ENCODE measurements at regions not wholly inside any gene's neighbourhood (a gene's known extent, or its start where the extent isn't known, plus 50 kb on each side); places are given as distances from the start of the nearest gene placed in this dataset.
"Not testable (repeated sequence)": the region's sequence is repeated elsewhere in the genome, so short reads cannot be mapped to it uniquely, and the experiment has no call there.

GRCh38 chr2:2726163-2726562, 395.1 kb upstream of the MYT1L start:
- Mint-ChIP-seq H3K4me1 (ENCODE audit: low read depth) (no peaks in the 10 kb centered on the region), H3K27me3 (ENCODE audit: low read depth) (no peaks in the 10 kb centered on the region), H3K27ac (ENCODE audit: unreplicated experiment) (no peak overlapping the region), H3K9me3 (ENCODE audit: low read depth) (no peaks in the 10 kb centered on the region), H3K36me3 (ENCODE audit: low read depth) (no peaks in the 10 kb centered on the region), H3K4me3 (ENCODE audit: unreplicated experiment) (no peak overlapping the region)
- no peak for DNase-seq (ENCODE audit: low spot score)
- TF ChIP-seq CTCF (IDR thresholded peaks at IDR 0.05) = no peak

- Mint-ChIP-seq H3K27ac (ENCODE audit: unreplicated experiment) (no peak overlapping the region), H3K4me1 (ENCODE audit: low read depth) (no peaks in the 10 kb centered on the region), H3K27me3 (ENCODE audit: low read depth) (no peaks in the 10 kb centered on the region), H3K4me3 (ENCODE audit: unreplicated experiment) (no peak overlapping the region), H3K9me3 (ENCODE audit: low read depth) (peaks cover 5% of the 10 kb centered on the region), H3K36me3 (ENCODE audit: low read depth) (no peaks in the 10 kb centered on the region)
- TF ChIP-seq CTCF (IDR thresholded peaks at IDR 0.05) = no peak
- no peak for DNase-seq (ENCODE audit: low spot score)
Observed at GRCh38 chr2:2723064-2723463, 392.0 kb upstream of the MYT1L start.

GRCh38 chr2:2721296-2721835, 390.3 kb upstream of the MYT1L start:
- TF ChIP-seq CTCF (IDR thresholded peaks at IDR 0.05) = no peak
- Mint-ChIP-seq H3K4me1 (ENCODE audit: low read depth) (no peaks in the 10 kb centered on the region), H3K9me3 (ENCODE audit: low read depth) (peaks cover 5% of the 10 kb centered on the region), H3K27me3 (ENCODE audit: low read depth) (peaks cover 7% of the 10 kb centered on the region), H3K4me3 (ENCODE audit: unreplicated experiment) (no peak overlapping the region), H3K36me3 (ENCODE audit: low read depth) (no peaks in the 10 kb centered on the region), H3K27ac (ENCODE audit: unreplicated experiment) (no peak overlapping the region)
- DNase-seq (ENCODE audit: low spot score) = no peak

- H3K9me3 Mint-ChIP-seq (ENCODE audit: low read depth); H3K36me3 Mint-ChIP-seq (ENCODE audit: low read depth); DNase-seq (ENCODE audit: low spot score): not testable (repeated sequence)
Observed at GRCh38 chr2:2720806-2721205, 389.7 kb upstream of the MYT1L start.

GRCh38 chr2:2720351-2720750, 389.3 kb upstream of the MYT1L start:
- TF ChIP-seq CTCF (IDR thresholded peaks at IDR 0.05) = no peak
- no peak for DNase-seq (ENCODE audit: low spot score)
- H3K4me3 Mint-ChIP-seq (ENCODE audit: unreplicated experiment) = no peak overlapping the region
- H3K36me3 Mint-ChIP-seq (ENCODE audit: low read depth) = no peaks in the 10 kb centered on the region
- no peaks in the 10 kb centered on the region for H3K4me1 Mint-ChIP-seq (ENCODE audit: low read depth)
- H3K27me3 Mint-ChIP-seq (ENCODE audit: low read depth) = peaks cover 13% of the 10 kb centered on the region
- no peak overlapping the region for H3K27ac Mint-ChIP-seq (ENCODE audit: unreplicated experiment)
- H3K9me3 Mint-ChIP-seq (ENCODE audit: low read depth) = peaks cover 5% of the 10 kb centered on the region

More at GRCh38 chr2:2720806-2721205, 389.7 kb upstream of the MYT1L start:
- not testable (repeated sequence) for H3K4me1 Mint-ChIP-seq (ENCODE audit: low read depth); H3K27ac Mint-ChIP-seq (ENCODE audit: unreplicated experiment); H3K4me3 Mint-ChIP-seq (ENCODE audit: unreplicated experiment)
- peaks cover 12% of the 10 kb centered on the region for H3K27me3 Mint-ChIP-seq (ENCODE audit: low read depth)

GRCh38 chr2:2719781-2720180, 388.7 kb upstream of the MYT1L start:
- H3K4me3 Mint-ChIP-seq (ENCODE audit: unreplicated experiment) = no peak overlapping the region
- H3K27ac Mint-ChIP-seq (ENCODE audit: unreplicated experiment) = no peak overlapping the region
- no peaks in the 10 kb centered on the region for H3K36me3 Mint-ChIP-seq (ENCODE audit: low read depth)
- no peaks in the 10 kb centered on the region for H3K4me1 Mint-ChIP-seq (ENCODE audit: low read depth)
- no peak for TF ChIP-seq CTCF (IDR thresholded peaks at IDR 0.05)
- no peak for DNase-seq (ENCODE audit: low spot score)
- H3K9me3 Mint-ChIP-seq (ENCODE audit: low read depth) = peaks cover 5% of the 10 kb centered on the region
- peaks cover 13% of the 10 kb centered on the region for H3K27me3 Mint-ChIP-seq (ENCODE audit: low read depth)

All from chondrocyte (in vitro differentiated cells).